IMR-90 (cell line): ENCODE measurements at regions not wholly inside any gene's neighbourhood (a gene's known extent, or its start where the extent isn't known, plus 50 kb on each side); places are given as distances from the start of the nearest gene placed in this dataset.

ENCODE experiments used
- ATAC-seq: fragments of 200-7000 bp; cut with Tn5 transposase; 2 replicates; pipeline ENCODE4 v1.9.1; 2020; ENCODE audit warnings: low read depth, mild to moderate bottlenecking, moderate library complexity
- BruUV-seq: library from RNA; stranded (reverse); fragments of 400-500 nt; replicated peaks from 2 replicates; lab custom pipeline; 2021; lab: Mats Ljungman, UMichigan
- CTCF ChIA-PET: fragments of 300-600 bp; formaldehyde crosslinking; extraction: SDS; loops from one replicate; lab custom pipeline; 2021; ENCODE audit warnings: antibody characterized with exemption; lab: Yijun Ruan, JAX
- POLR2A ChIA-PET: fragments of 300-600 bp; sonication (Branson Sonifier 250); formaldehyde crosslinking; loops from one replicate; lab custom pipeline; 2022; ENCODE audit warnings: antibody characterized with exemption; ENCODE audit not compliant: unreplicated experiment; lab: Charles Lee
- DNase-seq: peaks from one replicate; pipeline ENCODE4 v3.0.0; 2013
- H2AFZ ChIP-seq: replicated peaks from 2 replicates; pipeline ENCODE3; 2013; ENCODE audit warnings: low read length, mild to moderate bottlenecking; ENCODE audit not compliant: poor library complexity
- H2AK5ac ChIP-seq: 2 replicates; pipeline ENCODE4 v1.6.1; 2013; ENCODE audit warnings: low read depth, low read length, inconsistent platforms
- H2AK9ac ChIP-seq: replicated peaks from 2 replicates; pipeline ENCODE3; 2013; ENCODE audit warnings: mild to moderate bottlenecking, low read depth, low read length, moderate library complexity; ENCODE audit not compliant: poor library complexity
- H2BK120ac ChIP-seq: 2 replicates; pipeline ENCODE4 v1.6.1; 2013; ENCODE audit warnings: low read depth, low read length, inconsistent platforms
- H2BK15ac ChIP-seq: 3 replicates; pipeline ENCODE4 v1.6.1; 2013; ENCODE audit warnings: low read depth, low read length, inconsistent platforms
- H2BK20ac ChIP-seq: 2 replicates; pipeline ENCODE4 v1.6.1; 2013; ENCODE audit warnings: low read depth, mild to moderate bottlenecking, inconsistent platforms, low read length, moderate library complexity
- H2BK5ac ChIP-seq: 2 replicates; pipeline ENCODE4 v1.6.1; 2013; ENCODE audit warnings: mild to moderate bottlenecking, low read depth, low read length, inconsistent platforms; ENCODE audit not compliant: poor library complexity, severe bottlenecking
- H3K14ac ChIP-seq: replicated peaks from 2 replicates; pipeline ENCODE4 v1.6.1; 2013; ENCODE audit warnings: low read depth, low read length, inconsistent platforms
- H3K18ac ChIP-seq: 2 replicates; pipeline ENCODE4 v1.6.1; 2013; ENCODE audit warnings: low read depth, low read length, control low read depth
- H3K23ac ChIP-seq: 2 replicates; pipeline ENCODE4 v1.6.1; 2013; ENCODE audit warnings: low read depth, low read length, inconsistent platforms
- H3K27ac ChIP-seq: 2 replicates; pipeline ENCODE4 v1.5.1; 2013; ENCODE audit warnings: mild to moderate bottlenecking, control low read depth, low read length; ENCODE audit not compliant: insufficient read depth
- H3K27me3 ChIP-seq: 2 replicates; pipeline ENCODE4 v1.6.1; 2013; ENCODE audit warnings: low read length; ENCODE audit not compliant: control insufficient read depth, insufficient read depth
- H3K36me3 ChIP-seq: 2 replicates; pipeline ENCODE4 v1.6.1; 2013; ENCODE audit warnings: low read length, mixed read lengths; ENCODE audit not compliant: control insufficient read depth, insufficient read depth
- H3K4ac ChIP-seq: 2 replicates; pipeline ENCODE4 v1.6.1; 2013; ENCODE audit warnings: low read depth, low read length, inconsistent platforms
- H3K4me1 ChIP-seq: 2 replicates; pipeline ENCODE4 v1.6.1; 2013; ENCODE audit warnings: low read length, mixed read lengths; ENCODE audit not compliant: control insufficient read depth, insufficient read depth
- H3K4me2 ChIP-seq: 2 replicates; pipeline ENCODE4 v1.6.1; 2013; ENCODE audit warnings: low read depth, mild to moderate bottlenecking, control low read depth, low read length, moderate library complexity
- H3K4me3 ChIP-seq: 2 replicates; pipeline ENCODE4 v1.5.1; 2013; ENCODE audit warnings: low read depth, mild to moderate bottlenecking, control low read depth, low read length, moderate library complexity; ENCODE audit not compliant: insufficient read depth
- H3K56ac ChIP-seq: 2 replicates; pipeline ENCODE4 v1.6.1; 2013; ENCODE audit warnings: low read length, inconsistent platforms; ENCODE audit not compliant: insufficient read depth; ENCODE audit errors: extremely low read depth
- H3K79me1 ChIP-seq, 2 experiments: 2 replicates each; pipeline ENCODE4 v1.6.1; 2013; ENCODE audit warnings: low read length in 2 of 2, inconsistent platforms in 1 of 2, low read depth in 1 of 2
- H3K9ac ChIP-seq: 2 replicates; pipeline ENCODE4 v1.6.1; 2013; ENCODE audit warnings: low read depth, low read length, control low read depth
- H3K9me1 ChIP-seq: 2 replicates; pipeline ENCODE4 v1.6.1; 2013; ENCODE audit warnings: low read length, inconsistent platforms; ENCODE audit not compliant: insufficient read depth
- H3K9me3 ChIP-seq: 2 replicates; pipeline ENCODE4 v1.6.1; 2013; ENCODE audit warnings: low read length; ENCODE audit not compliant: control insufficient read depth, insufficient read depth
- H4K20me1 ChIP-seq: 2 replicates; pipeline ENCODE4 v1.6.1; 2013; ENCODE audit warnings: low read length, inconsistent platforms; ENCODE audit not compliant: insufficient read depth
- H4K5ac ChIP-seq: 2 replicates; pipeline ENCODE4 v1.6.1; 2013; ENCODE audit warnings: mild to moderate bottlenecking, low read depth, low read length, control low read depth
- H4K8ac ChIP-seq, 2 experiments: 2 replicates each; pipeline ENCODE4 v1.6.1; 2013; ENCODE audit warnings: low read depth in 2 of 2, low read length in 2 of 2, control low read depth in 1 of 2, inconsistent platforms in 1 of 2
- H4K91ac ChIP-seq: 2 replicates; pipeline ENCODE4 v1.6.1; 2013; ENCODE audit warnings: low read depth, low read length, inconsistent platforms; ENCODE audit not compliant: insufficient read depth
- BHLHE40 ChIP-seq: fragments of 150-350 bp; IDR thresholded peaks from 2 replicates; pipeline ENCODE4 v1.6.1; 2016; ENCODE audit warnings: mild to moderate bottlenecking, low read depth, low read length
- CEBPB ChIP-seq: IDR thresholded peaks from 2 replicates; pipeline ENCODE4 v1.6.1; 2012; ENCODE audit warnings: low read depth, low read length, improper control_type of control experiment
- CHD1 ChIP-seq: IDR thresholded peaks from 2 replicates; pipeline ENCODE4 v1.6.1; 2012; ENCODE audit warnings: low read depth, low read length, improper control_type of control experiment
- CTCF ChIP-seq: conservative IDR thresholded peaks from 2 replicates; pipeline ENCODE4 v1.5.1; 2012; ENCODE audit warnings: mild to moderate bottlenecking, low read depth, low read length, improper control_type of control experiment
- FOS ChIP-seq: fragments of 150-350 bp; IDR thresholded peaks from 2 replicates; pipeline ENCODE4 v1.6.1; 2016; ENCODE audit warnings: low read depth, low read length
- MAFK ChIP-seq: IDR thresholded peaks from 2 replicates; pipeline ENCODE4 v1.6.1; 2012; ENCODE audit warnings: low read depth, low read length, improper control_type of control experiment
- MAZ ChIP-seq: IDR thresholded peaks from 2 replicates; pipeline ENCODE4 v1.6.1; 2012; ENCODE audit warnings: low read depth, mild to moderate bottlenecking, low read length, improper control_type of control experiment, moderate library complexity, borderline replicate concordance
- MXI1 ChIP-seq: IDR thresholded peaks from 2 replicates; pipeline ENCODE4 v1.6.1; 2012; ENCODE audit warnings: low read depth, mild to moderate bottlenecking, low read length, moderate library complexity, borderline replicate concordance
- NFE2L2 ChIP-seq: fragments of 150-350 bp; IDR thresholded peaks from 2 replicates; pipeline ENCODE4 v1.6.1; 2016; ENCODE audit warnings: low read depth, mild to moderate bottlenecking, low read length
- POLR2A ChIP-seq: IDR thresholded peaks from 2 replicates; pipeline ENCODE4 v1.6.1; 2012; ENCODE audit warnings: mild to moderate bottlenecking, low read depth, low read length
- RAD21 ChIP-seq: IDR thresholded peaks from 2 replicates; pipeline ENCODE4 v1.6.1; 2012; ENCODE audit warnings: low read length, improper control_type of control experiment
- RCOR1 ChIP-seq: IDR thresholded peaks from 2 replicates; pipeline ENCODE4 v1.6.1; 2012; ENCODE audit warnings: mild to moderate bottlenecking, low read length, improper control_type of control experiment; ENCODE audit not compliant: insufficient replicate concordance
- RFX5 ChIP-seq: IDR thresholded peaks from 2 replicates; pipeline ENCODE4 v1.8.0; 2012; ENCODE audit warnings: low read depth, mild to moderate bottlenecking, low read length, moderate library complexity
- SMC3 ChIP-seq: fragments of 150-350 bp; IDR thresholded peaks from 2 replicates; pipeline ENCODE4 v1.6.1; 2016; ENCODE audit warnings: low read depth, mild to moderate bottlenecking, antibody characterized with exemption, low read length, moderate library complexity
- WGBS, 2 experiments: methylation state at CpG; one replicate each; pipeline versions ENCODE4 v1.1.5 to v1.1.7; 2013; ENCODE audit warnings: missing lambda C conversion rate in 2 of 2; ENCODE audit not compliant: insufficient read length in 1 of 2; ENCODE audit errors: extremely low coverage in 2 of 2; 5-methylcytosine and 5-hydroxymethylcytosine counted together
- dilution Hi-C: fragments of 300-500 bp; cut with HindIII; formaldehyde crosslinking; loops from one replicate; pipeline ENCODE4 v1.14.3; 2018; ENCODE audit warnings: low sequenced_read_pairs; ENCODE audit not compliant: unreplicated experiment
- in situ Hi-C: fragments of 300-500 bp; cut with MboI; formaldehyde crosslinking; loops from 3 replicates; pipeline ENCODE4 v1.14.3; 2019; ENCODE audit warnings: low sequenced_read_pairs, inconsistent platforms, mixed read lengths
- intact Hi-C: fragments of 100-400 bp; cut with micrococcal nuclease; formaldehyde crosslinking; loops from 2 replicates; pipeline ENCODE4 v1.10.0; 2022
- TF ChIP-seq, protein P1 (sequence below): fragments of 150-350 bp; IDR thresholded peaks from 2 replicates; pipeline ENCODE4 v1.6.1; 2016; ENCODE audit warnings: low read depth, mild to moderate bottlenecking, low read length, moderate library complexity, borderline replicate concordance
- TF ChIP-seq, protein P2 (sequence below): fragments of 150-350 bp; IDR thresholded peaks from 2 replicates; pipeline ENCODE4 v1.6.1; 2017; ENCODE audit warnings: mild to moderate bottlenecking, antibody characterized with exemption, low read length, low read depth

DNA sequence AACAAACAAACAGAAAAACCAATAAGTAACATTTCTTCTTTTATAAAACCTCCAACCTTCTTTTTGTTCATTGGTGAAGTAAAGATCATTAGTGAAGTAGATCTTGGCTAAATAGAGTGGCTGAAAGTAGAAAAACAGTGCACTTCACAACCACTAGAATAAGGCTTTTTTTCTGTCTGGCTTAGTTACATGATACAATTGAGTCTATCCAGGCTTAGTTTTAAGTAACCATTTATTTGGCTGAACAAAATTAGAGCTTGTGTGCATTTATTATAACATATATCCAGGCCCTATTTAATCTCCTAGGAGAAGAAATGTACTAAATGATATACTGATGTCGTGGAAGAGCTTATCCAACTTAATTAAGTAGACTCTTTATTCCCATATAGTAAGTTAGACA is 65.8 kb upstream of the STK38L start:
- no peak overlapping the region for H2BK20ac ChIP-seq
- in situ Hi-C loops (no loop called here), dilution Hi-C loops (no loop called here), intact Hi-C loops (no loop called here)
- no peak overlapping the region for H4K91ac ChIP-seq
- peak overlapping the region; percentile 21; the same call in 1 of the 2 replicates for H2BK120ac ChIP-seq
- WGBS, 2 experiments = no CpG with 5 or more reads among the region's 1 CpG
- no peaks in the 10 kb centered on the region for H3K27me3 ChIP-seq
- H3K27ac ChIP-seq = no peak overlapping the region
- no peak overlapping the region for H3K9ac ChIP-seq
- H3K9me3 ChIP-seq = no peaks in the 10 kb centered on the region
- peak overlapping the region; percentile 7; the same call in 2 of the 3 replicates for H2BK15ac ChIP-seq
- TF ChIP-seq CTCF (no peak), BHLHE40 (no peak), MXI1 (no peak), FOS (no peak), MAZ (no peak), POLR2A (no peak), CHD1 (no peak), RCOR1 (no peak), RFX5 (no peak), NFE2L2 (no peak), SMC3 (no peak), MAFK (no peak), CEBPB (no peak), RAD21 (no peak)
- TF ChIP-seq, protein P1, sequence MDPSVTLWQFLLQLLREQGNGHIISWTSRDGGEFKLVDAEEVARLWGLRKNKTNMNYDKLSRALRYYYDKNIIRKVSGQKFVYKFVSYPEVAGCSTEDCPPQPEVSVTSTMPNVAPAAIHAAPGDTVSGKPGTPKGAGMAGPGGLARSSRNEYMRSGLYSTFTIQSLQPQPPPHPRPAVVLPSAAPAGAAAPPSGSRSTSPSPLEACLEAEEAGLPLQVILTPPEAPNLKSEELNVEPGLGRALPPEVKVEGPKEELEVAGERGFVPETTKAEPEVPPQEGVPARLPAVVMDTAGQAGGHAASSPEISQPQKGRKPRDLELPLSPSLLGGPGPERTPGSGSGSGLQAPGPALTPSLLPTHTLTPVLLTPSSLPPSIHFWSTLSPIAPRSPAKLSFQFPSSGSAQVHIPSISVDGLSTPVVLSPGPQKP = no peak
- TF ChIP-seq, protein P2, sequence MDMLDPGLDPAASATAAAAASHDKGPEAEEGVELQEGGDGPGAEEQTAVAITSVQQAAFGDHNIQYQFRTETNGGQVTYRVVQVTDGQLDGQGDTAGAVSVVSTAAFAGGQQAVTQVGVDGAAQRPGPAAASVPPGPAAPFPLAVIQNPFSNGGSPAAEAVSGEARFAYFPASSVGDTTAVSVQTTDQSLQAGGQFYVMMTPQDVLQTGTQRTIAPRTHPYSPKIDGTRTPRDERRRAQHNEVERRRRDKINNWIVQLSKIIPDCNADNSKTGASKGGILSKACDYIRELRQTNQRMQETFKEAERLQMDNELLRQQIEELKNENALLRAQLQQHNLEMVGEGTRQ = no peak
- no peak overlapping the region for H3K56ac ChIP-seq
- no peak overlapping the region for H3K23ac ChIP-seq
- no peak overlapping the region for H2AK9ac ChIP-seq
- H3K79me1 ChIP-seq = no peaks in the 10 kb centered on the region
- H4K20me1 ChIP-seq = no peaks in the 10 kb centered on the region
- DNase-seq (no peak), ATAC-seq (no peak)
- no peak overlapping the region for H3K14ac ChIP-seq
- no peak overlapping the region for H4K8ac ChIP-seq
- no peak overlapping the region for H3K18ac ChIP-seq
- H4K5ac ChIP-seq = no peak overlapping the region
- H2BK5ac ChIP-seq = peak overlapping the region; percentile 47
- no peak overlapping the region for H3K4me2 ChIP-seq
- H3K4me3 ChIP-seq = no peak overlapping the region
- H2AFZ ChIP-seq = no peak overlapping the region
- H3K4ac ChIP-seq = no peak overlapping the region
- ChIA-PET CTCF (interaction anchor here (0.5 kb wide), 1 partner anchor 48 kb away, joined by 3 read pairs; no protein-coding TSS in a partner anchor), POLR2A (interaction anchor here (0.9 kb wide), 1 partner anchor 13 kb away, joined by 3 read pairs; no protein-coding TSS in a partner anchor)
- H3K4me1 ChIP-seq = peaks cover 9% of the 10 kb centered on the region
- BruUV-seq = no TSS peak
- H3K36me3 ChIP-seq = no peaks in the 10 kb centered on the region
- peaks cover 8% of the 10 kb centered on the region for H3K9me1 ChIP-seq
- H2AK5ac ChIP-seq = no peak overlapping the region
